Spinal cord (tissue), 9 donors: ENCODE measurements at regions not wholly inside any gene's neighbourhood (a gene's known extent, or its start where the extent isn't known, plus 50 kb on each side); places are given as distances from the start of the nearest gene placed in this dataset.
"Not testable (repeated sequence)": the region's sequence is repeated elsewhere in the genome, so short reads cannot be mapped to it uniquely, and the experiment has no call there.

ENCODE experiments used
- DNase-seq, 6 donors: peaks; one replicate each; pipeline versions ENCODE4 v3.0.0 to v3.0.0-alpha.2; 2013 to 2015; ENCODE audit warnings: low spot score in 6 of 6, low read depth in 4 of 6
- H3K27ac ChIP-seq: one replicate; pipeline ENCODE4 v1.5.1; 2013; ENCODE audit warnings: low read depth, low read length, control low read depth
- H3K27me3 ChIP-seq: one replicate; pipeline ENCODE4 v1.6.1; 2013; ENCODE audit warnings: low read length; ENCODE audit not compliant: control insufficient read depth, insufficient read depth
- H3K36me3 ChIP-seq: one replicate; pipeline ENCODE4 v1.6.1; 2013; ENCODE audit warnings: low read length; ENCODE audit not compliant: control insufficient read depth, insufficient read depth
- H3K4me1 ChIP-seq: one replicate; pipeline ENCODE4 v1.6.1; 2013; ENCODE audit warnings: low read length; ENCODE audit not compliant: control insufficient read depth, insufficient read depth
- H3K4me3 ChIP-seq: one replicate; pipeline ENCODE4 v1.5.1; 2013; ENCODE audit warnings: low read depth, low read length, control low read depth
- H3K9me3 ChIP-seq: one replicate; pipeline ENCODE4 v1.6.1; 2013; ENCODE audit warnings: low read length; ENCODE audit not compliant: control insufficient read depth, insufficient read depth
- WGBS: methylation state at CpG from one replicate; pipeline ENCODE4 v1.1.5; 2013; ENCODE audit warnings: missing lambda C conversion rate; ENCODE audit not compliant: insufficient coverage; 5-methylcytosine and 5-hydroxymethylcytosine counted together
- donor health status: healthy.

DNA sequence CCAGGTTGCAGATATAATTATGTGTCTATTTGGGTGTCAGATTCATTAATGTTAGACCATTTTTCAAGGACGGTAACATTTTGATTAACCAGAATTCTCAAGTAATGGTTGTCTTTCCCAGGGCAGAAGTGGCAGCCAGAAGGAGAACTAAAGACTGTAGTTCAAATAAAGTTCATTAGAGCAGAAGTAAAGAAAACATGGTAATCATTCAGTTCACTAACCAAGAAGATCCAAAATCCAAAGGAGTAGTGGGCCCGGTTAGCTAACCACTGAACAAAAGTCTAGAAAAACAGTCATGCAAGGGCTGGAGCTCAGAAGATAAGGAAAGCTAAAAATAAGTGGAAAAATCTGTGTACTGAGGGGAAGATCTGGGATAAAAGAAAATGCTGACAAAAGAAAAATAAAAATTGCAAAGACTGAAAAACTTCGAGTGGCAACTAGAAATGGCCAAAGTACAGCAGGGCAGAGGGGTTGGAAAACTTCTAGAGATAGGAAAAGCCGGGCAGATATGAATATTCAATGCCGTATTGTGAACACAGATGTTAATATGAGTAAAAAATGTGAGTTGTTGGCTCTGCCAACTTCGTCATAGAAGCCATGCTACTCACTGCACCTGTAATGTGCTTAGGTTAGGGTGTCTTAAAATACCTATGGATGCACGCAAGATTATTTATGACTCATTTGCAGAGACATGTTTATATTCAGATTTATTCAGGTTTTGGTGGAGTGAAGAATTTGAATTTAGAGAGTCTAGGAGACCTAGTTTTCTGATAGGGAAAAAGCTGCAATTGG is 925.9 kb downstream of the LTN1 start:
- no peaks in the 10 kb centered on the region for H3K36me3 ChIP-seq
- no peak for DNase-seq
- H3K4me1 ChIP-seq = no peaks in the 10 kb centered on the region
- no peaks in the 10 kb centered on the region for H3K27me3 ChIP-seq
- H3K27ac ChIP-seq = no peak overlapping the region
- H3K9me3 ChIP-seq = no peaks in the 10 kb centered on the region
- WGBS = 98% methylated on average over 3 of the region's 7 CpGs
- H3K4me3 ChIP-seq = no peak overlapping the region

DNA sequence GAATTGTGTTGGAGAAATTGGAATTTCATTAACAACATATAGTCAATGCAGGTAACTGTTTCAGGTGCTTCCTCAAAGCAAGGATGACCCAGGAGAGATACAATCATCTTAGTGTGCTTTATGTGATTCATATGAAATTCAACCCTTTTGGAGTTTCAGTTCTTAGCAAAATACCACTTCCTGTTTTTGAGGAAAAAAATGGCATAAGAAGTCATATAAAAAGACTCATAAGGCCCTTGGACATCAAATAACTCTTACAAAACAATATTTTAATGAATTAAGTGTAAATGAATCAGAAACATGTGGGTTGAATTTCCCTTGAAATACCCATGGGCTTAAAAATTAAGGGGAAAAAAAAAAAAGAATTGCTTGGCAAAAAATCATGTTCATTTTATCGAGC is 926.6 kb downstream of the LTN1 start:
- Histone ChIP-seq H3K27me3 (no peaks in the 10 kb centered on the region), H3K36me3 (no peaks in the 10 kb centered on the region), H3K27ac (no peak overlapping the region), H3K4me1 (no peaks in the 10 kb centered on the region), H3K4me3 (no peak overlapping the region), H3K9me3 (no peaks in the 10 kb centered on the region)
- DNase-seq = no peak
- WGBS = 80% methylated on average over 1 of the region's 1 CpG

DNA sequence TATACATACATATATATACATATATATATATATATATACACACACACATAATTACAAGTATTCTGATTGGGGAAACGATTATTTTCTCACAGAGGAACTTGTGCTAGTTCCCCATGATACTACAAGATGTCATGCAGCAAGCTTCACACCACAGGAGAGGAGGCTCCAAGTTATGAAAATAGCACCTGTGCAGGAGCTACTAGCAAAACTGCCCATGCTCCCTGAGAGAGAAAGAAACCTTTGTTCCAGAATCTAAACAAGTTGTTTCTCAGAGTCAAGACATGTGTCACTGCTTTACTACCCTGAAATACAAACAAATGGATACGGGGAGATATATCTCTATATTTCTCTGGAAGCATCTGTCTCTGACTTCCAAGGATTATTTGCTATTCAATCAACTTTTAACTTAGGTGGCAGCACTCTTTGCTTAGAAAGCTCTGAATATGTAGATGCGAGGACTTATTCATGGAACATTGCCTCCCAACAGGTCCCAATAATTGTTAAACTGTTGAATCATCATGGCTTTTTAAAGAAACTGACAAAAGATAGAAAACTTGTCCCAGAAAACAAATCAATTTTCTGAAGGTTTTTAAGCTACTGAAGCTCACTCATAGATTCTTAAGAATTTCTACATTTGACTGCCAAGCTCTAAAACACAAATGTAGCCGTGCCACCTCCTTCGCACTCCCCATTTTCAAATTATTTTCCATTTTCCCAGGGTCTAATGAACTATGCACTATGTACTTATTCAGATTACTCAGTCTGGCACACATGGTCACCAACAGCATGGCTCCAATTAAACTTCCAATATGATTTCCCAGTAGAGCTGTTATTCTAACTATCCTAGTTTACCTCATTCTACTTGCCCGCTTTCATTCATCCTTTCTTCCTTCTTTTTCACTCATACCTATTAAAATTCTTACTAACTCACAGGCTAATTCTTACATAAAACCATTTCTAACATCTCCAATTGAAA is 929.1 kb downstream of the LTN1 start:
- H3K27ac ChIP-seq = no peak overlapping the region
- 78% methylated on average over 3 of the region's 6 CpGs for WGBS
- no peaks in the 10 kb centered on the region for H3K9me3 ChIP-seq
- no peaks in the 10 kb centered on the region for H3K36me3 ChIP-seq
- no peaks in the 10 kb centered on the region for H3K27me3 ChIP-seq
- peak in 1 of 6 donors; percentile 62 for DNase-seq
- H3K4me3 ChIP-seq = no peak overlapping the region
- H3K4me1 ChIP-seq = no peaks in the 10 kb centered on the region

DNA sequence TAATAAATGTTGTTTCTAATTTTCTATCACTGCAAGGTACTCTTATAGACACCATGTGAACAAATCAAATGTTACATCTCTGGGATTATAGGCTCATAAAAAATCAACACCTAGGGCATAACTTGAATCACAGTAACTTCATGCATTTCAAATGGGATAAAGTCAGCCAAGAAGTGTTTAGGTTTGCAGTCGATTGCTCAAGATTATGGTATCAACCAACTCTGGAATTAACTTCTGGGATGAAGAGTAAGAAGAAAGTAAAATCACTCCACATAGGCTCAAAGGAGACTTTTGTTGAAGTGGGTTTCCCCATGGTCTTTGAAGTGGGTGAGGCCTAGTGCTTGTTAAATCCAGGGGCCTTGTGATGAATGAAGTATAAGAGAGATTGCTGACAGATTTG is 939.7 kb downstream of the LTN1 start:
- not testable (repeated sequence) for H3K36me3 ChIP-seq, DNase-seq, H3K4me1 ChIP-seq, H3K27me3 ChIP-seq, H3K9me3 ChIP-seq, H3K4me3 ChIP-seq, H3K27ac ChIP-seq
- no CpG with 5 or more reads among the region's 1 CpG for WGBS

DNA sequence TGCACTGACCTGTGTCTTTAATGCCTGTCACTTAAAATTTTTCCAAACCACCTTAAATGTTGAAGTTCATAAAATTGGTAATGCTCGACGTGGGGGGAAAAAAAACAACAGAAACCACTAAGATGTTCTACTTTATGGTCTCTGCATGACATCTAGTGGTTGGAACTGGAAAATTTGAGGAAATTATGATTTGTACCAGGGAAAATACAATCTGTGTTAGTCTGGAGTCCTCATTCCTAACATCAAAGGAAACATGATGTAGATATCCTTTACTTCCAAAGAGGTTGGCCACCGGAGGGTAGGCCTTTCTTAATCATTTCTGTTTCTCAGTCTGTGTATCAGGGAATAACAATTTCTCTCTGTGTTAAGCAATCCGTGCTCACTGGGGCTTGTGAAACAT is 941.0 kb downstream of the LTN1 start:
- not testable (repeated sequence) for H3K4me3 ChIP-seq, H3K27ac ChIP-seq, H3K36me3 ChIP-seq, H3K4me1 ChIP-seq, H3K9me3 ChIP-seq, H3K27me3 ChIP-seq
- peak in 4 of 6 donors; percentile 24 to 88 (median 46) for DNase-seq
- no CpG with 5 or more reads among the region's 4 CpGs for WGBS

DNA sequence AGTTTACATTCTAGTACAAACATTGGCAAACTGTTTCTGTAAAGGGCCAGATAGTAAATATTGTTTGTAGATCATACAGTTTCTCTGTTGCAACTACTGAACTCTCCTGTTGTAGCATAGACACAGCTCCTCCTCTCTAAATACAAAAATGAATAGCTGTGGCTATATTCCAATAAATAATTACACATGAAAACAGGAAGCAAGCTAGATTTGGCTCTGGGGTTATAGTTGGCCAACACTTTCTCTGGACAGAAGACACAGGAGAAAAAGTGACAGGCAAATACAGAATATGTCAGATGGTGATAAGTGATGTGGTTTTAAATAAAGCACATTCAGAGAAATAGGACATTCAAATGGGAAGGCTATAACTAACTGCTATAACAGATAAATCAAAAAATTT is 957.0 kb downstream of the LTN1 start:
- not testable (repeated sequence) for H3K4me3 ChIP-seq, DNase-seq, H3K36me3 ChIP-seq, H3K9me3 ChIP-seq, H3K27me3 ChIP-seq, H3K4me1 ChIP-seq, H3K27ac ChIP-seq

DNA sequence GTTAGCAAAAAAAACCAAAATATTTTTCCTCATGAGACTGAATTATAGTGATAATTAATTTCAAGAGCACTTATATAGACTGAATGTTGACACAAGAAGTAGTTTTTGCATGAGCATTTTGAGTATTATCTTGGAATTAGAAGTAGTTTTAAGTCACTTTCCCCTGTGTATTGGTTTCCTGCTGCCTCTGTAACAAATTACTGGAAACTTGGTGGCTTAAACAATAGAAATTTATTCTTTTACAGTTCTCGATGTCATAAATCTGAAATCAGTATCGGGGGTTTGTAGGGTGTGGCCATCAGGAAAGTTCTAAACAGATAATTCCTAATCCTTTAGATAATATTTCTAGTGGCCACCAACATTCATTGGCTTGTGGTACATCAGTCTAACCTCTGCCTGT is 957.8 kb downstream of the LTN1 start:
- not testable (repeated sequence) for H3K27ac ChIP-seq, DNase-seq, H3K9me3 ChIP-seq, H3K4me3 ChIP-seq, H3K27me3 ChIP-seq, H3K4me1 ChIP-seq, H3K36me3 ChIP-seq
- WGBS = no CpG with 5 or more reads among the region's 2 CpGs

DNA sequence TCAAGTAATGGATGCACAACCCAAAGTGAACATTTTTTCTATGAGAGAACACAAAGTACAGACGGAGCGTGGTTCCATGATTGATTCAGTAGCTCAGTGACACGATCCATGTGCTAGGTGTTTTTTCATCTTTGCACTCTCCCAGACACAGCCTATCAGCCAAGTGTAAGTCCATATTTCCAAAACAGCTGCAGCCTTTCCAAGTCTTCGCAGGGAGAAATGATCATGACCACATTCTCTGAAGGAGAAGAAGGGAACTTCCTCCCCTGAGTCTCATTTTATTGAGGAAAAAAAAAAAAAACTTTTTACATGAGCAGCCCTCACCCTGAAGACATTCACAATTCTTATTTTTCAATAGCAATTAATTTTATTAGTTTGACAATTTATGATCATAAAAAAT is 958.3 kb downstream of the LTN1 start:
- not testable (repeated sequence) for H3K9me3 ChIP-seq, DNase-seq, H3K4me1 ChIP-seq, H3K27ac ChIP-seq, H3K36me3 ChIP-seq, H3K27me3 ChIP-seq, H3K4me3 ChIP-seq
- no CpG with 5 or more reads among the region's 4 CpGs for WGBS

DNA sequence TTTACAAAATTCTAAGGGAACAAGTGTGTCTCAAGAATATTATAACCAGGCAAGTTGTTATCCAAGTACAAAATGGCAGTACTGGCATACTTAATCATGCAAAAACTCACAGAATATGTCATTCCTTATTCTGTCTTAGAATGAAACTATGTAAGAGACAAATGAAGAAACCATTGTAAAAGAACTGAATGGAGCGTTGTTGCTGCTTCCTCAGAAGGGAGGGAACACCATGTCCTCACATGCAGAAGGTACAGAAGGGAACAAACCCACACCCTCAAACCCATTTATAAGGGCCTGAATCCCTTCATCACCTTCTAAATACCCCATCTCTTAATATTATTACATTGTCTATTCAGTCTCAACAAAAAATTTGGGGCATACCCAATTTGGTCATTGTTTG is 960.0 kb downstream of the LTN1 start:
- not testable (repeated sequence) for H3K4me1 ChIP-seq, DNase-seq, H3K4me3 ChIP-seq, H3K27ac ChIP-seq, H3K36me3 ChIP-seq, H3K9me3 ChIP-seq, H3K27me3 ChIP-seq
- WGBS = 83% methylated on average over 1 of the region's 1 CpG

DNA sequence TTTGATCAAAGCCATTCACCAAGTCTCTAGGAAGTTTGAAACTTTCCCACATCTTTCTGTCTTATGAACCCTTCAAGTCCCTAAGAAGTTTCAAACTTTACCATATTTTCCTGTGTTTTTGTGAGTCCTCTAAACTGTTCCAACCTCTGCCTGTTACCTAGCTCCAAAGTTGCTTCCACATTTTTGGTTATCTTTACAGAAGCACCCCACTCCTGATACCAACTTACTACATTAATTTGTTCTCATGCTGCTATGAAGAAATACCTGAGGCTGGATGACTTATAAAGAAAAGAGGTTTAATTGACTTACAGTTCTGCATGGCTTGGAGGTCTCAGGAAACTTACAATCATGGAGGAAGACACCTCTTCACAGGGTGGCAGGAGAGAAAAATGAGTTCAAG is 961.6 kb downstream of the LTN1 start:
- H3K27me3 ChIP-seq, H3K27ac ChIP-seq, H3K4me3 ChIP-seq, H3K9me3 ChIP-seq, H3K4me1 ChIP-seq, H3K36me3 ChIP-seq, DNase-seq: not testable (repeated sequence)
